Activated CD4-positive, alpha-beta T cell treated with anti-CD3 and anti-CD28 coated beads for 36 hours (primary cell): ENCODE measurements at regions not wholly inside any gene's neighbourhood (a gene's known extent, or its start where the extent isn't known, plus 50 kb on each side); places are given as distances from the start of the nearest gene placed in this dataset.

ENCODE experiments used
- ATAC-seq: fragments of 200-7000 bp; cut with Tn5 transposase; one replicate; pipeline ENCODE4 v1.10.0; 2021; ENCODE audit warnings: mild to moderate bottlenecking, moderate library complexity
- CTCF ChIA-PET: fragments of 350-600 bp; sonication (Branson Sonifier 250); formaldehyde crosslinking; loops from one replicate; lab custom pipeline; 2021; ENCODE audit warnings: antibody characterized with exemption; lab: Charles Lee
- POLR2A ChIA-PET: fragments of 350-600 bp; sonication (Branson Sonifier 250); formaldehyde crosslinking; loops from one replicate; lab custom pipeline; 2021; ENCODE audit warnings: antibody characterized with exemption, inconsistent platforms; lab: Charles Lee
- DNase-seq: peaks from one replicate; pipeline ENCODE4 v3.0.0-alpha.2; 2020
- H3K27ac Mint-ChIP-seq: one replicate; pipeline ENCODE4 v1.8.0; 2021; ENCODE audit warnings: mixed read lengths
- H3K27me3 Mint-ChIP-seq: one replicate; pipeline ENCODE4 v1.8.0; 2021; ENCODE audit warnings: mixed read lengths
- H3K36me3 Mint-ChIP-seq: one replicate; pipeline ENCODE4 v1.8.0; 2021; ENCODE audit warnings: low read depth, mixed read lengths
- H3K4me1 Mint-ChIP-seq: one replicate; pipeline ENCODE4 v1.8.0; 2021; ENCODE audit warnings: mixed read lengths
- H3K4me3 Mint-ChIP-seq: one replicate; pipeline ENCODE4 v1.8.0; 2021; ENCODE audit warnings: mild to moderate bottlenecking, moderate library complexity, mixed read lengths
- H3K9me3 Mint-ChIP-seq: one replicate; pipeline ENCODE4 v1.8.0; 2021; ENCODE audit warnings: low read depth, mixed read lengths
- intact Hi-C, 2 experiments: fragments of 100-400 bp; cut with DNase I in 1 of 2; cut with micrococcal nuclease in 1 of 2; formaldehyde crosslinking; loops; one replicate each; pipeline versions ENCODE4 v1.14.2 to v1.15.1; 2022 to 2024; cut with DNase I, micrococcal nuclease

DNA sequence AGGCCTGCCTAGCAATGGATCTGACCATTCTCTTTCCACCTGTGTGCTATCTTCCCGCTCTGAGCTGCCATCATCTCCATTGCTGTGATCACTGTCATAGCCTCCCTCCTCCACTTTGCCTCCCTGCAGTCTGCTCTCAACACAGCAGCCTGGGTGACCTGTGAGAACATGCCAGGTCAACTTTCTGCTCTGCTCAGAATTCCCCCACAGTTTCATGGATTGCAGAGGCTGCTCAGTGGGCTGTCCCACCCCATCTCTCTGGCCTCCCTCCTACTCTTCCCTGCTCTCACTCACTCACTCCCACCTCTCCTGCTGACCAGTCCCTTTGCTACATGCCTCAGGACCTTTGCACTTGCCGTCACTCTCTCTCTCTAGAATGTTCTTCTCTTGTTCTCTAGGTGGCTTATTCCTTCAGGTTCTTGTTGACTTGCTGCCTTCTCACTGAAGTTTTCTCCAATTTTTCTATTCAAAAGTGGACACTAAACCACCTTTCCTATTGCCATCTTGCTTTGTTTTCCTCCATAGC is 159.9 kb downstream of the CD83 start:
- intact Hi-C loops = loop anchor here in 1 of 2 experiments (10.0 kb wide), 1 partner anchor 147 kb away; no protein-coding TSS in a partner anchor
- peaks cover 3% of the 10 kb centered on the region for H3K9me3 Mint-ChIP-seq
- no peaks in the 10 kb centered on the region for H3K27me3 Mint-ChIP-seq
- ATAC-seq (peak; percentile 65), DNase-seq (peak; percentile 27)
- H3K4me1 Mint-ChIP-seq = peaks cover 45% of the 10 kb centered on the region
- H3K4me3 Mint-ChIP-seq = peak overlapping the region; percentile 25
- POLR2A ChIA-PET = no interaction called here
- H3K36me3 Mint-ChIP-seq = no peaks in the 10 kb centered on the region
- peak overlapping the region; percentile 96 for H3K27ac Mint-ChIP-seq
- CTCF ChIA-PET = interaction anchor here (0.7 to 1.3 kb wide), 2 partner anchors 18 to 140 kb away, joined by 3 read pairs; no protein-coding TSS in a partner anchor

DNA sequence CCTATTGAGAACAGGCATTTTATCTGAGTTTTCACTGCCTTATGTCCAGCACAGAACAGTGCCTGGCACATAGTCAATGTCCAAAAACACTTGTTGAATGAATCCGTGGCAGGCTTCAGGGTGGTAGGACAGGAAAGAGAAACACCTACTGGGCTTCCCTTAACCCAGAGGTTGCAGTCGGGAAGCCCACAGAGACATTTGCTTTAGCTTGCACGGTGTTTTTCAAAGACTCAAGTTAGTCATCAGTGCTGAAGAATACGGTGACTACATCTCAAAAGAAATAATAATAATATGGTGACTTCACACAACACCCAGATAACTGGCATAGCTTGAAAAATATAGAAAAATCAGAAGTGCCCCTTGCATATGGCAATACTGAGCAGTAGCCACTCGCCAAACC is 160.4 kb downstream of the CD83 start:
- H3K9me3 Mint-ChIP-seq = peaks cover under 1% of the 10 kb centered on the region
- POLR2A ChIA-PET = interaction anchor here (0.7 kb wide), 1 partner anchor 11 kb away, joined by 3 read pairs; no protein-coding TSS in a partner anchor

DNA sequence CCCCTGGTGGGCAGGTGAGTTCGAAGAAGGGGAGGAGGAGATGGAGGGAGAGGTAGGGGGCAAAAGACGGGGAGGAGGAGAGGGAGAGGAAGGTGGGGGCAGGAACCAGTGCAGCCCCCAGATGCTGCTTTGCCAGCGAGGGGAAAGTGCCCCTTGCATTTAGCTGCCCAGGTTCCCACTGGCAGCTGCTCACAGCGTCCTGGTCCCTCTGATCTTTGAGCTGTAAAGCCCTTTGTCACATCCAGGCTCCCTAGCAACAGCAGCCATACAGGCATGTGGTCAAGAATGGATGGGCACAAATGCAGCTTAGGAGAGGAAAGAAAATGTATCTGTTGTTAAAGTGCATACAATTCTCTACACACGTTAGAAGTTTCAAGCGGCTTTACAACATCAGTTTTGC is 160.9 kb downstream of the CD83 start:
- Mint-ChIP-seq H3K9me3 (no peaks in the 10 kb centered on the region), H3K4me1 (peaks cover 45% of the 10 kb centered on the region), H3K27ac (peak overlapping the region; percentile 96), H3K4me3 (no peak overlapping the region), H3K36me3 (no peaks in the 10 kb centered on the region), H3K27me3 (no peaks in the 10 kb centered on the region)
- intact Hi-C loops = loop anchor here in 1 of 2 experiments (10.0 kb wide), 1 partner anchor 146 kb away; no protein-coding TSS in a partner anchor
- DNase-seq (no peak), ATAC-seq (no peak)
- ChIA-PET POLR2A (interaction anchor here (0.7 kb wide), 1 partner anchor 11 kb away, joined by 3 read pairs; no protein-coding TSS in a partner anchor), CTCF (interaction anchor here (1.3 kb wide), 1 partner anchor 54 kb away, joined by 3 read pairs; no protein-coding TSS in a partner anchor)

More for the DNA sequence above, 160.4 kb downstream of the CD83 start:
- CTCF ChIA-PET = interaction anchor here (1.3 kb wide), 1 partner anchor 54 kb away, joined by 3 read pairs; no protein-coding TSS in a partner anchor
- H3K27ac Mint-ChIP-seq = peak overlapping the region; percentile 96
- peaks cover 45% of the 10 kb centered on the region for H3K4me1 Mint-ChIP-seq
- H3K36me3 Mint-ChIP-seq = no peaks in the 10 kb centered on the region
- ATAC-seq = no peak
- peak overlapping the region; percentile 25 for H3K4me3 Mint-ChIP-seq
- intact Hi-C loops = loop anchor here in 1 of 2 experiments (10.0 kb wide), 1 partner anchor 147 kb away; no protein-coding TSS in a partner anchor
- peak; percentile 33 for DNase-seq
- no peaks in the 10 kb centered on the region for H3K27me3 Mint-ChIP-seq

DNA sequence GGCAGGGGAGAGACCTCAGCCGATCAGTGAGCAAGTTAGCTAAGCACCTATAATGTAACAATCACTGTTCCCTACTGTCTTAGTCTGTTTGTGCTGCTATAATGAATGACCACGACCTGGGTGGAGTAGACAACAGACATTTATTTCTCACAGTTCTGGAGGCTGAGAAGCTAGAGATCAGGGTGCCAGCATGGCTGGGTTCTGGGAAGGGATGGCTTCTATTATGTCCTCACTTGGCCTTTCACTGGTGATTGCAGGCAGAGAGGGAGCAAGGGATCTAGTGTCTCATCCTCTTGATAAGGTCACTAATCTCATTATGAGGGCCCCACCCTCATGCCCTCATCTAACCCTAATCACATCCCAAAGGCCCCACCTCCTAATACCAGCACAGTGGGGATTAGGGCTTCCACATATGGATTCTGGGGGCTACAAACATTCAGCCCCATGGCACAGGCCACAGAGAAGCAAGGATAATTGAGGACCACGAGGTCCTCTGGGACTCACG is 162.5 kb downstream of the CD83 start:
- POLR2A ChIA-PET = no interaction called here
- Mint-ChIP-seq H3K9me3 (no peaks in the 10 kb centered on the region), H3K4me3 (no peak overlapping the region), H3K36me3 (no peaks in the 10 kb centered on the region), H3K27me3 (no peaks in the 10 kb centered on the region), H3K4me1 (peaks cover 33% of the 10 kb centered on the region), H3K27ac (no peak overlapping the region)
- DNase-seq (no peak), ATAC-seq (no peak)
- intact Hi-C loops = no loop called here
- CTCF ChIA-PET = no interaction called here

DNA sequence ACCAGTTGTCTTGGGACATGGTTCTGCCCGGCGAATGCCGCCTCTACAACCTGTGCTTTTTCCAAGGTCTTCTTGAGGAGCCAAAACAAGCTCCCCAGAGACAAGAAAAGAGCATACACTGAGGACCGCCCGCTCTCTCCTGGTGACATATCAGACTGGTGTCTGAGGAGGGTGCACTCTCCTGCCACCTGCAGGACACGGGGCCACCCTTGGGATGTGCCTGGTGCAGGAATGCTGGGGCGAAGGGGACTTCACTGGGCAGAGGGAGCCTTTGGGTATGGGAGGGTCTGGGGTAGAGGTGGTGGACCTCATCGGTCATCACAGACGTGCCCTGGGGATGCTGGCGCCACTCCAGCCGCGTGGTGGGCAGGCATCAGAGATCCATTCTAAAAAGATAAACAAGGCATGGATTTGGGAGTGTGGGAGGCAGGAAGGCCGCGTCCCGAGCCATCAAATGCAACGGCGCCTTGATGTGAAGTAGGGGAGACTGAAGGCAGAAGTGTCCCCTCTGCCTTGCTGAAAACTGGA is 163.3 kb downstream of the CD83 start:
- intact Hi-C loops = no loop called here
- Mint-ChIP-seq H3K4me1 (peaks cover 25% of the 10 kb centered on the region), H3K9me3 (no peaks in the 10 kb centered on the region), H3K27ac (no peak overlapping the region), H3K4me3 (no peak overlapping the region), H3K27me3 (no peaks in the 10 kb centered on the region), H3K36me3 (no peaks in the 10 kb centered on the region)
- no peak for DNase-seq
- no peak for ATAC-seq
- POLR2A ChIA-PET = no interaction called here
- CTCF ChIA-PET = interaction anchor here (0.6 to 1.4 kb wide), 2 partner anchors 8 to 9 kb away, joined by 3 to 4 read pairs; no protein-coding TSS in a partner anchor

DNA sequence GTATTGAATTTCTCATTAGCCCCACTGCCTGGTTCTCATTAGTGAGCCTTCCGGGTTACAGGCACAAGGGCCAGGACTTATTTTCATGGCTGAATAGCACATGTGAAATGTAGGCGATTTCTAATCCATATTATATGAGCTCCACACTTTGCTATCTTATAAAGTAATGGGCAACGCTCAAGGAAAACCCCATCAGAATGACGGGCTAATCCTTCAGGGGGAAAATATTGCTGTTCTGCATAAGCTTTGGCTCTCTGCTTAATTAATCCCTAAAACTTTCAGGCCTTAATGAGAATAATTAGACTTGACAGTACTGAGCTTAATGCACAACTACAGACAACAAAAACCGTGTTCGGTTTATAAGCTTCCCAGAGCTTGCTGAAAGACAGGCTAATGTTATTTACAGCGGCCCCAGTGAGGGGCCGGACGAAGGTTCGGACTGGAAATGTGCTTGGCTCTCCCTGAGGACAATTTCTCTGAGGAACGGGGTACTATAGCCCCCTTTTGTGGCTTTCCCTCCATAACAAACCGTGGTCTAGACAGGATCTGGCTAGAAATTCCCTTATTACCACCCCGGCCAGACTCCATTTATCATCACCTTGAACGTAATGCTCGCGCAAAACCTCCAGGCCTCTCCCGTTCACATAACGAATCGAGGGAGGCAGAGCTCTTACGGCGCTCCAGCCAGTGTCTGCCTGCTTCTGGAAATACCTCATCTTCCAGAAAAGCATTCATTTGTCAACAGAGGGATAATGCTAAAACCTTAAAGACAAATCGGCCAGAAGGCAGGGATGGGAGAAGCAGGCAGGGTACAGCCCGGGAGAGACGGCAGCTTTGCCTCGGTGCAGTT is 164.5 kb downstream of the CD83 start:
- POLR2A ChIA-PET = no interaction called here

DNA sequence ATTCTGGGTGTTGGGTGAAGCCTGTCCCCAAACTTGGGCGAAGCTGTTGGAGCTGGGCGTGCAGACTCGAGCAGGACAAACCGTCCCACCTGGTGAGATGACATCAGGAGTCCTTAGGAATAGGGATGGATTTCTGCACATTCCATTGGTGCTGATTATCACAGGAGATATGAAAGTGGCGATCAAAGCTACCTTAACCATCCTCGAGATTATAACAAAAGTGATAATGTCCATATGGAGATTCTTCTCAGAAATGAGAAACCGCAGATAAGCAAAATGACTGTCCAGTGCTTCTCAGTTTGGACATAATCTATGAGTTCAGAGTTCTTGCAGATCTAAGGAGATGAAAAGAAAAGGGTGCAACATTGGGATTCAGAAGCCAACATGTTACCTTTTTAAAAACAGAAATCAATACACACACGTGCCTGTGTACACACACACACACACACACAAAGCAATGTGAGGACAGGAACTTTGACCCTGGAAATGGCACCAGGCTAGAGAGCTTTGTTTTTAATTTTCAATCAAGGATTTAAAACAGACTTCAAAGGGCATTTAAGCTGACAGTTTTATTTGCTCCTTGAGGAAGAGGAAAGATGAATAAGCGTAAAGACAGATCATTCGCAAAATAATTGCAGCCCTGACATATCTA is 165.4 kb downstream of the CD83 start:
- Mint-ChIP-seq H3K27ac (no peak overlapping the region), H3K9me3 (no peaks in the 10 kb centered on the region), H3K4me3 (no peak overlapping the region), H3K4me1 (peaks cover 4% of the 10 kb centered on the region), H3K36me3 (no peaks in the 10 kb centered on the region), H3K27me3 (no peaks in the 10 kb centered on the region)
- CTCF ChIA-PET = interaction anchor here (0.6 to 0.8 kb wide), 2 partner anchors 9 to 23 kb away, joined by 3 to 4 read pairs; no protein-coding TSS in a partner anchor
- DNase-seq = no peak
- no peak for ATAC-seq
- POLR2A ChIA-PET = no interaction called here
- intact Hi-C loops = no loop called here

More for the DNA sequence above, 164.5 kb downstream of the CD83 start:
- Mint-ChIP-seq H3K4me1 (peaks cover 13% of the 10 kb centered on the region), H3K27me3 (no peaks in the 10 kb centered on the region), H3K4me3 (no peak overlapping the region), H3K9me3 (no peaks in the 10 kb centered on the region), H3K27ac (no peak overlapping the region), H3K36me3 (no peaks in the 10 kb centered on the region)
- CTCF ChIA-PET = interaction anchor here (0.8 to 1.4 kb wide), 2 partner anchors 8 to 18 kb away, joined by 3 to 4 read pairs; no protein-coding TSS in a partner anchor
- no peak for DNase-seq
- intact Hi-C loops = no loop called here
- no peak for ATAC-seq

DNA sequence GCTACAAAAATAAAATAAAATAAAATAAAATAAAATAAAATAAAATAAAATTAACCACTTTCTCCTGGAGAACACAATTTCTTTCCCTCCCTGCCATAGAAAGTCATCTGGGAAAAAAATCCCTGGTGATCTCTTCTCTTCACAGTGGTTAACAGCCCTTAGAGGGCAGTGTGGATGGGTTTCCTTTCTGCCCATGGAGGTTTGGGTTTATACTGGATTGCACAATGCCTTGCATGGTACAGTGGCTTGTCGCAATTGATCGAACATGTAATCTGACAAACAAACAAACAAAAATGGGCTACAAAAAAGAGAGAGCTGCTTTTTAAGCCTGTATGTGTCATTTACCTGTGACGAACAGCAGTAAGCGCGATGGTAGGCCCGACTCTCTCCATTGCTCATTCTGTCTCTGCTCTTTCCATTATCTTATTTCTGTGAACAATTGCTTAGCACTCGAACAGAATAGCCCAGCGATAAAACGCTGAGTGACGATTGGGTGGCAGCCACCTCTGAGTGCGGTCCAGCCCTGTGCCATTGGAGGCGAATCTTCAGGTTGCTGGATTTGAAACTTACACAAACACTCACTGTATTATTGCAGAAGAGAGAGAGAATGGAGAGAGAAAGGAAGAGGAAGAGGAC is 166.1 kb downstream of the CD83 start:
- CTCF ChIA-PET = interaction anchor here (0.6 to 0.8 kb wide), 2 partner anchors 8 to 22 kb away, joined by 3 to 4 read pairs; no protein-coding TSS in a partner anchor
- no peak overlapping the region for H3K4me3 Mint-ChIP-seq
- H3K27ac Mint-ChIP-seq = no peak overlapping the region
- DNase-seq (no peak), ATAC-seq (no peak)
- H3K27me3 Mint-ChIP-seq = no peaks in the 10 kb centered on the region
- no peaks in the 10 kb centered on the region for H3K4me1 Mint-ChIP-seq
- no peaks in the 10 kb centered on the region for H3K9me3 Mint-ChIP-seq
- intact Hi-C loops = no loop called here
- H3K36me3 Mint-ChIP-seq = no peaks in the 10 kb centered on the region
- POLR2A ChIA-PET = no interaction called here

DNA sequence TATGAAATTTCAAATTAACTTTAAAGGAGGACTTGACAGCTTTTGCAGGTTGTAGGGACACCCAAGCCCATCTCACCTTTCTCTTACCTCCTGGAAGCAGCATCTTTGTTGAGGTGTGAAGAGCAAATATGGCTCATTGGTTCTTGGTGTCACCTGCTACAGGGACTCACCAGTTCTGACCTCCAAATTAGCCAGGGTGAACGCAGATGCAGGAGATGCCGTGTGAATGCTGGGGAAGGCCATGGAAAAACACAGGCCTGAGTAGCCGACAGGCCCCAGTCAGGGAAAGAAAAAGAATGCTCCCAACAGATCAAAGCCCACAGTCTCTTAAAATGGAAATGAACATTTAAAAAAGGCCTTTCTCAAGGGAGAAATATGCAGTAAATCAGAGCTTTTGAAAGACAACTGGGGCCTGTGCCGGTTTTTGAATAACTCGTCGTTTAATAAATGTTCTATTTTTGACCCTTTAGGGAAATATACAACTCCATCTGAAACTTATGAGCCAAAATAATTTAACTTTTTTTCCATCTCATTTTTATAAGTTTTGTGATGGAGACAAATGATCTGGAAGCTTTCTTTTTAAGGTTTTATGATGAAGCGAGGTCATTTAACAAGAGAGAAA is 167.5 kb downstream of the CD83 start:
- peaks cover 4% of the 10 kb centered on the region for H3K4me1 Mint-ChIP-seq
- H3K27ac Mint-ChIP-seq = no peak overlapping the region
- CTCF ChIA-PET = interaction anchor here (0.7 kb wide), 1 partner anchor 301 kb away, joined by 3 read pairs; no protein-coding TSS in a partner anchor
- intact Hi-C loops = no loop called here
- POLR2A ChIA-PET = no interaction called here
- H3K9me3 Mint-ChIP-seq = no peaks in the 10 kb centered on the region
- H3K36me3 Mint-ChIP-seq = no peaks in the 10 kb centered on the region
- ATAC-seq (no peak), DNase-seq (no peak)
- H3K4me3 Mint-ChIP-seq = no peak overlapping the region
- no peaks in the 10 kb centered on the region for H3K27me3 Mint-ChIP-seq

DNA sequence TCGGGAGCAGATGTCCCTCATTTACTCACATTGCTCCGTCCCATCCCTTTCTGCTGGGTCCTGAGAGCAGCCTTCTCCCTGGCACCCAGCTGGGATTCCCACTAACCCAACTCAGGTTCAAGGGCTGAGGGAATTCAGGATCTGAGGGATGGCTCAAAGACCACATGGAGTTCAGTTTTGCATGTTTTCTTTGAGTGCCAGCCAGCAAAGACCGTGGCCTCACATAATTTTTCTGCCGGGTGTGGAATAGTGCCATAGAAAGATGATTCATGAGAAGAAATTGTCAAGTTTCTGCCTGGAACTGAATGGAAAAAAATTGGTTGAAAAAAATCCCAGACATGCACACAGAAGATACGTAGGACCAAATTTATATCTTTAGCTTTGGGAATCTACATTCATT is 168.6 kb downstream of the CD83 start:
- DNase-seq = no peak
- no peak for ATAC-seq
- H3K27me3 Mint-ChIP-seq = no peaks in the 10 kb centered on the region
- H3K36me3 Mint-ChIP-seq = no peaks in the 10 kb centered on the region
- H3K27ac Mint-ChIP-seq = no peak overlapping the region
- H3K4me3 Mint-ChIP-seq = no peak overlapping the region
- ChIA-PET POLR2A (no interaction called here), CTCF (no interaction called here)
- H3K9me3 Mint-ChIP-seq = no peaks in the 10 kb centered on the region
- intact Hi-C loops = no loop called here
- H3K4me1 Mint-ChIP-seq = peaks cover 14% of the 10 kb centered on the region
